LoVo (cell line): ENCODE measurements at regions not wholly inside any gene's neighbourhood (a gene's known extent, or its start where the extent isn't known, plus 50 kb on each side); places are given as distances from the start of the nearest gene placed in this dataset.
A peak's percentile ranks its signal among the peaks of the same experiment; 100 is the strongest.
"Not testable (repeated sequence)": the region's sequence is repeated elsewhere in the genome, so short reads cannot be mapped to it uniquely, and the experiment has no call there.

Experiments used
- DNase-seq: peaks from one replicate; pipeline ENCODE4 v3.0.0-alpha.2; 2016; ENCODE audit warnings: low spot score

DNA sequence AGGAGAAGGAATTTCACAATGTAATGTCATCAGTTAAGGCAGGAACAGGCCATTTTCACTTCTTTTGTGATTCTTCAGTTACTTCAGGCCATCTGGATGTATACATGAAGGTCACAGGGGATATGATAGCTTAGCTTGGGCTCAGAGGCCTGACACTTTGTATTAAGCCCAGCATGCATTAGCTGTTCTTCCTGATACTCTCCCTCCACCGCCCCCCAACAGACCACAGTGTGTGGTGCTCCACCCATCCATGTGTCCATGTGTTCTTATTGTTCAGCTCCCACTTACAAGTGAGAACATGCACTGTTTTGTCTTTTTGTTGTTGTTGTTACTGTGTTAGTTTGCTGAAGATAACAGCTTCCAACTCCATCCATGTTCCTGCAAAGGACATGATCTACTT is 1453.4 kb downstream of the FAM181B start:
- not testable (repeated sequence) for DNase-seq

DNA sequence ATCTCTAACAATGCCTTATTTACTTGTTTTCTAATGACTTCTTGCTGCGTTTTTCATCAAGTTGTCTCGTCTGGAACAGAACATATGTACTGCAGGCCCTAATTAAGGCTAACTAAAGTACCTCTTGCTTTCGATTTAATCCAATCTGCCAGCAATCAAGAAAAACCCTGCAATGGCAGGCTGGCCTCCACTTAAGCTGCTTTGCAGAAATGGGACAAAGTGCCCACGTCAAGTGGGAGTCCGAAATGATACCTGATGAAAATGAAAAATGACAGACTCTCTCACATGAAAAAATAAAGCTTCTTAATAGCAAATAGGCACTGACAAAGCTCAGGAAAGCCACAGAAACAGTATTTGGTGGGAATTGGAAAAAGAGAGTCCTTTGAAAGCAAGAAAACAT is 1454.7 kb downstream of the FAM181B start:
- no peak for DNase-seq

- DNase-seq, result no peak
These were observed 1463.0 kb downstream of the FAM181B start for GRCh38 chr11:81270686-81271085.

DNA sequence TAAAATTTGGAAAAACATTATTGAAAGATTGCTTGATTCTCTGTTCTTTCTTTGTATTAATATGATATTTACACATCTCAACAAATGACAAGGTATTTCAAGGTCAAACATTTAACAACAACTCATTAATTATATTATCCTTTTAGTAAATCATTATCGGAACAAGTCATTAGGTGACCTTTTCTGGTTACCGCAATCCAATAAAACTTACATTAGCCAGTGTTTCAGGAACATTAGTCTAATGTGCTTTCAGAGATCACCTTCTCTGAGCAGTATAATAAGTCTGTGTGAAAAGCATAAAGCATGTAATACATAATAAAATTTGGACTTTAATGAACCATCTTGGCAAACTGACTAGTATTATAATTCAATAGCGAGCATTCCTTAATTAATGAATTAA is 1466.4 kb downstream of the FAM181B start:
- no peak for DNase-seq

- no peak for DNase-seq
These were observed 1474.2 kb downstream of the FAM181B start for GRCh38 chr11:81259471-81259870.

- DNase-seq, result no peak
These were observed 1477.8 kb downstream of the FAM181B start for GRCh38 chr11:81255895-81256294.

- no peak for DNase-seq
These were observed 1480.4 kb downstream of the FAM181B start for GRCh38 chr11:81253244-81253643.

DNA sequence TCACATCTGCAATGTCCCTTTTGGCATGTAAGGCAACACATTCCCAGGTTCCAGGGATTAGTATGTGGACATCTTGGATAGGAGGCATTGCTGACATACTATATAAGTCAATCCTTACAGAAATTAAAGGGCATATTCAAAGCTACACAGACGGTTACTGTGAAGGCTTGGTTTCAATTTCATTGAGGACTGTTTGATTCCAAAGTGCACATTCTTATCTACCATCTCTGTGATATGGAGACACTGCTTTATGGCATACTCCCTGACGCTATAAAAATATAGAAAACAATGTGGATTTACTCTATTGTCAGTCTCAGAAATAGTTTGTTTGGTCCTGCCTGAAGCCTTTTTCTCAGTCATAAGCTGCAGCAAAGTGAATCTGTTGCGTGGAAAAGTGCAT is 1486.7 kb downstream of the FAM181B start:
- peak; percentile 41 for DNase-seq

- DNase-seq, result no peak
These were observed 1487.9 kb downstream of the FAM181B start for GRCh38 chr11:81245791-81246190.

DNA sequence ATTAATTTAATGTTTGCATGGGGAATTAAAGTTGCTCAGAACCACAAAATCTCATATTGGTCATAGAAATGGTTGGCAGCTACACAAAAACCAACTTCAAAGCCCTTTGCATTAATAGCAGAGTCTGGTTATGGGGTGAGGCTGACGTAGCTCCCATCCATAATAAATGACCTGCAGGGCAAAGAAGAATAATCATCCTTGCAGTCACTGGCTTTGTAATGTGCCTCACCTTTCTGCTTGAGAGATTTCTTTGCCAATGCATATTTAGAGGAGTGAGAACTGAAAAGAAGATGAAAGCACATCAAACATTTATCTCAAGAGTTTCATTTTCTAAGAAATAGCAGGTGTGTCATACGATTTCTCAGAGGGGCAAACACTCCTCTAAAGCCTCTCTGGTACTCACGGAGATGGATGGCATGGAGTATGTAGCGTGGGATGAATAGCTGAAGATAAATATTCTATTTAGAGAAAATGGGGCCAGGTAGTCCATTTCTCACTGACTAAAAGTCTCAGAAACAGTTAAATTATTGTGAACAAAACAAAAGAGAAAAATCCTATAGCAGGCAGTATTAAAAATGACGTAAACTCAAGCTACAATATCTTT is 1491.9 kb downstream of the FAM181B start:
- DNase-seq, result no peak

- peak; percentile 58 for DNase-seq
These were observed 1496.5 kb downstream of the FAM181B start for GRCh38 chr11:81237139-81237538.

DNA sequence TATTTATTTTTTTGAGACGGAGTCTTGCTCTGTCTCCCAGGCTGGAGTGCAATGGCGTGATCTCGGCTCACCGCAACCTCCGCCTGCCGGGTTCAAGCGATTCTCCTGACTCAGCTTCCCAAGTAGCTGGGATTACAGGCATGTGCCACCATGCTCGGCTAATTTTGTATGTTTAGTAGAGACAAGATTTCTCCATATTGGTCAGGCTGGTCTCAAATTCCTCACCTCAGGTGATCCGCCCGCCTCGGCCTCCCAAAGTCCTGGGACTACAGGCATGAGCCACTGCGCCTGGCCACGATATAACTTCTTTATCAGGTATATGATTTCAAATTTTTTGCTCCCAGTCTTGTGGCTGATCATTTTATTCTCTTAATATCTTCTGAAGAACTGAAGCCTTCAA is 1506.3 kb downstream of the FAM181B start:
- DNase-seq, result not testable (repeated sequence)

DNA sequence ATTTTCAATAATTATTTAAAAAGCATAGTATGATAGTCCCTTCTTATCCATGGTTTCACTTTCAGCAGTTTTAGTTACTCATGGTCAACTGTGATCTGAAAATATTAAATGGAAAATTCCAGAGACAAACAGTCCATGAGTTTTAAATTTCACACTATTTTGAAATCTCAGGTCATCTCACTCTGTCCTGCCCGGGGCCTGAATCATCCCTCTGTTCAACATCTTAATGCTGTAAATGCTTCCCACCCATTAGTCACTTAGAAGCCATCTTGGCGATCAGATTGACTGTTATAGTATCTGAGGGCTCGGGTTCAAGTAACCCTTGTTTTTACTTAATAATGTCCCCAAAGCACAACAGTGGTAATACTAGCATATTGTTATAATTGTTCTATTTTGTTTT is 1509.3 kb downstream of the FAM181B start:
- no peak for DNase-seq

DNA sequence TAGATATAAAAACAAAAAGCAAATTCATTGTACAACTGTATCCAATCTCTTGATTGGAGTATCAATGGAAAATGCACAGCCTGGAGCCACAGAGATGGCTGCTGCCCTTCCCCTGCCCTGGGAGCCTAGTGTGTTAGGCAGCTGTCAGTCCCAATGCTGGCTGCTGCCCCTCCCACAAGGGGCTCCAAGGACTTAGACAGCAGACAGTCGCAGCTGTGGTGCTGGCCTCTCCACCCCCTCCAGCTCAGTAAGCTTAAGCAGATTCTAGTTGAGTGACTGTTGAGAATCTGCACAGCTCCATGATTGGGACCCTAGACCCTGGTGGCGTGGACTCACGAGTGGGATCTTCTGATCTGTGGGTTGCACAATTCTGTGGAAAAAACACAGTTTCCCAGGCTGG is 1511.2 kb downstream of the FAM181B start:
- DNase-seq, result no peak

DNA sequence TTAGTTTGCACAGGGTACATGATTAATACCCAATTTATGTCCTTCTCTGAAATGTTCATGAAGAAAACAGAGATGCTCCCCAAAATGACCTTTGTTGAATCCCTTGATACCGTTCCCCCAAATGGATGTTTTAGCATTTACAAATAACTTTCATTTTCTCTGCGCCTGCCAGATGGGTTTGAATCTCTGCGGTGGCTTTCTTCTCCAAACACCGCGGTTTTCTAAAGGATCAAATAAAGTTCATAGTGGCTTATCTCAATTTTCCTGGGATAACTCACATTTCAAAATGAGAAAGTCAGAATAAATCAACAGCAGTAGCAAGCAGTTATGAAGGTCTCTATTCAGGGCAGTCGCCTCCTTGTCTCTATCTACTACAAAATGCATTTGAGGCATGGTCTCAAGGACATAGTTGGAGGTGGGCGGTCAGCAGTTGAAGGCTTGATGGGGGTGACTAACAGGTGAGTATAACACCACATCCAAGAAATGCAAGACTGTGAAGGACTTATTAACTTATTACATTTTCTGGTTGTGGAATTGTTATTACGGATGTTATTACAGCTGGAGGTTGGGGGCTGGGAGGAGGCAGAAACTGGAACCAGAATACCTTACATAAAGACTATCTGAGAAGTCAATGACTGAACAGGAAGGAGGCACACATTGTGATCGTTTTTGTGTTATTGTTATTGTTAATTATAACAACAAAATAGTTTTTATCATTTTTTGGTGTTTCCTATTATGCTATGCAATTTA is 1513.3 kb downstream of the FAM181B start:
- DNase-seq, result no peak

GRCh38 chr11:81219661-81220060 is 1514.0 kb downstream of the FAM181B start:
- no peak for DNase-seq

- DNase-seq, result no peak
These were observed 1515.2 kb downstream of the FAM181B start for GRCh38 chr11:81218440-81218839.

DNA sequence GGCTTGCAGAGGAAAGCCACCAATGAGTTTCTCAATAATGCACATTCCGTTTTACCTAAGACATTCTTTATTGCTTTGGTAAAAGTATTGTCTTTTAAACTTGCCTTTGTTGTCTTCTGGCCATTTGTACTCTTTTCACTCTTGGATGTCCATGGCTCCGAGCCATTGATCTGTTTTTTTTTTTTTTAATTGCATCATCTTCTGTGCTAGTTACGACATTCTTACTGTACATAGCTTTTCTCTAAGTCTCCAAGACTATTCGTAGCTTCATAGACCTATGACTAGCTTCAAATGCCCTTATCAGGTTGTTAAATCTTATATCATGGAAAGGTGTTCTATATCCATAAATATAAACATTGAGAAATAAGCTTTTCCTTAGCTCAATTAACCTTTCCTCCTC is 1522.6 kb downstream of the FAM181B start:
- no peak for DNase-seq

GRCh38 chr11:81207421-81208054 is 1526.1 kb downstream of the FAM181B start:
- no peak for DNase-seq

DNA sequence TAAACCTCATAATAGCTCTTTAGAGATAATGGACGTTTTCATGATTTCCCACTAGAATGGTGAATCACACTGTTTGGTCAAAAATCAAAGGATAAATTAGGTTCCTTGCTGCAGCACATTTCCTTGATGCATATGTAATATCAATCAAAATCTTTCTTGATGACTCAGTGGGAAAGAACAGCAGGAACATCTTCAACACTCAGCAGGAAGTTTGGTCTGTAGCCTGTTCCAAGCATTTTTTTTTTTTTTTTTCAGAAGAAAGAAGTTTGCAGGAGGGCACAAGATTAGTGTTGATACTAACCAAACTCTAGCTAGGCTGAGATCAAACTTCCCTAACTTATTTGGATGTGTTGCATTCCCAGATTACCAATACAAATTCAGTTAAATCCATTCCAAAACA is 1529.8 kb downstream of the FAM181B start:
- no peak for DNase-seq

- DNase-seq, result no peak
These were observed 1536.3 kb downstream of the FAM181B start for GRCh38 chr11:81197396-81197795.

GRCh38 chr11:81192516-81192915 is 1541.1 kb downstream of the FAM181B start:
- no peak for DNase-seq

GRCh38 chr11:81190546-81190945 is 1543.1 kb downstream of the FAM181B start:
- no peak for DNase-seq
